CD4-positive, alpha-beta T cell treated with Interferon alpha-2 for 1 hour (primary cell): ENCODE measurements at regions not wholly inside any gene's neighbourhood (a gene's known extent, or its start where the extent isn't known, plus 50 kb on each side); places are given as distances from the start of the nearest gene placed in this dataset.
"Not testable (repeated sequence)": the region's sequence is repeated elsewhere in the genome, so short reads cannot be mapped to it uniquely, and the experiment has no call there.

ENCODE experiments used
- DNase-seq, 2 donors: peaks; one replicate each; pipeline ENCODE4 v3.0.0-alpha.2; 2020 to 2022

GRCh38 chr5:28831042-28831441 is 1792.7 kb upstream of the CDH9 start:
- DNase-seq = no peak

- no peak for DNase-seq
Observed at GRCh38 chr5:28823231-28823630, 1784.8 kb upstream of the CDH9 start.

DNA sequence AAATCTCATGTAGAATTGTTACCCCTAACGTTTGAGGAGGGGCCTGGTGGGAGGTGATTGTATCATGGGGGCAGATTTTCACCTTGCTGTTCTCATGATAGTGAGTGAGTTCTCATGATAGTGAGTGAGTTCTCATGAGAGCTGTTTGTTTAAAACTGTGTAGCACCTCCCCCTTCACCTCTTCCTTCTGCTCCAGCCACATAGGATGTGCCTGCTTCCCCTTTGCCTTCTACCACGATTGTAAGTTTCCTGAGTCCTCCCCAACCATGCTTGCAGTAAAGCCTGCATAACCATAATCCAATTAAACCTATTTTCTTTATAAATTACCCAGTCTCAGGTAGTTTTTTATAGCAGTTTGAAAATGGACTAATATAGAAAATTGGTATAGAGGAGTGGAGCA is 1783.7 kb upstream of the CDH9 start:
- DNase-seq = no peak

DNA sequence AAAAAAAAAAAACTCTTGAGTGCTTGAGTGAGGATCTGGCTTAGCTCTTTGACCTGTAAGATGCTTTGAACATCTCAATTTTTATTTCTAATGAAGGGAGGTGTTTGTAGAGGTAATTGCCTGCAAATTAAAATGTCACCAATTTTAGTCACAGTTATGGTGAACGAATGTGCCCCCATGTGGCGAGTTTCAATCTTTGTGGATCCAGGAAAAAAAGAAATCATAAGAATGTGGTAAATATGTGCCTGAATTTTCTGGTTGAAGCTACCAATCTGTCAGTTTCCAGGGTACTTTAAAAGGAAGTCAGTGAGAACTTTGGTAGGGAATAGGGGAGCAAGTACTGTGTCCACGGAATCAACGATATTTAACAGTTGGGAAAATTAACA is 1772.4 kb upstream of the CDH9 start:
- no peak for DNase-seq

DNA sequence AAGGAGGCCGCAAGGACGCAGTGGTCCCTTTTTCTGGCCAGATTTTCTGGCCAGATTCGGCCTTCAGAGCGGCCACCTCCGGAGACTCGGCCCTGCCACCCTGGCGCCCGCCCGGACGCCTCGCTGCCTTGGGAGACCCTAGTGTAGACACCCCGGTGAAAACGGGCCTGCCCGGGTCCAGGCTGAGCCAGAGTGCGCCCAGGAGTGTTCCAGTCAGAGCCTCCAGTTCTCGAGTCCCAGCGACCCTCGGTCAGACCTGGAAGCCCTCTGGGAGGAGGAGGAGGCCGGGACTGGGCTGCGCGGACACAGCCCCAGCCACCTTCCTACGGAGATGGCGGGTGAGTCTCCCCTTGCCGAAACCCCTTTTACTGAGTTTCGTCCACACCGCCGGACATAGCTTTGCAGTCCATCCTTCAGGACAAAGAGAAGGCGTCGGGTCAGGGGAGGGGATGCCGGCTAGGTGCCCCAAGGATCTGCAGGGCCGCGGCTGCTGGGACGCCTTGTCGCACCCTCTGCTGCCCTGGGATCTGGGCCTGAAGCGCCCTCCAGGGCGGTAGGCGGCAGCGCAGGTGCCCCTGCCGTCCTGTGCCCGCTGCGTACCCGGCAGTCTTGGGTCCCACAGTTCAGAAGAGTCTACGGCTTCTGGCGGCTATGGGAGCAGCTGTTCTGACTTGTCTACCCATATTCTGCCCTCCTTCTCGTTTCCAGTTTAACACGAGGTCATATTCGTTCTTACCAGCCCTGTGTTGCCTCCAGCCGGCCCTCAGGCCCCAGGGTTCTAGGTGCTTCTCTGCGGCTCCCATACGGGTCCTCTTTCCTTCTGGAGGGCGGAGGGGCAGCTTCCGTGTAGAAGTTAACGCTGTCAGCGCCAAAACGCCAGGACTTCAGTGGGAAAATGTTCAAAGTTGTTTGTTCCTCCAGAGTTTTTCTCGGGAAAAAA is 1771.7 kb upstream of the CDH9 start:
- DNase-seq = no peak

DNA sequence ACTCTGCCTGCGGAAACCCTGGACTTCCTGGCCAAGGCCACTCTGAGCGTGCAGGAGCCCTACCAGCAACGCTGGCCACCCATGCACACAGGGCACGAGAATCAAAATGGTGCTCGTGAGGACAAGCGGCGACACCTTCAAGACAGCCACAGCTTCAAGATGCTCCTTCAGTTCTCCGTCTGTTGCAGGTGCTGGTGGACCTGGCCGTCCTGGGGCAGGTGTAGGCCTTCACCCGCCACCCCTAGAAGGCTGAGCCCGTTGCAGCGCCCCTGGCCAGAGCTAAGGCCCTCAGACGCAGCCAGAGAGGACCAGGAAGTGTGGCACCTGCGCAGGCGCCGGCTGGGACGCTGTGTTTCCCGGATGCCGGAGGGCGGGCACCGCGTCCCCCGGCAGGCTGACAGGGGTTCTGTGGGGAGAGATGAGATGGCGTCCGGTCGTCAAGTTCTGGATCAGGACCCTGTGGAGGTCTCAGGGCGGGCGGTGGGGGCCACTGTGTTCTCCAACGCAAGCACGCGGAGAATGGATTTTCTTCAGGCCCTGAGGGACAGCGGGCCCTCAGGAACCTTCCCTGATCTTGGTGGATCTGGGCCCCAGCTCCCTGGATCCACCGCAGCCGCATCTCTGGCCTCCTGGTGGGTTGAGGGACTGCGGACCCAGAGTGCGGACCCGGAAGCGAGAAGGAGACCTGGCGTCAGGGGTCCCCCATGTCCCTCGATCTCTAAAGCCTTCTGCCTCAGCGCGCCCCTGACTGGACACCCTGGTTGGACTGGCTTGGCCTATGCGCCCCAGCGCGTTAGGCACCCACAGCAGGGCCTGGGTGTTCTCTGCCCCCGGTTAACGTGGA is 1770.8 kb upstream of the CDH9 start:
- DNase-seq = no peak

GRCh38 chr5:28807195-28807729 is 1768.9 kb upstream of the CDH9 start:
- no peak for DNase-seq

DNA sequence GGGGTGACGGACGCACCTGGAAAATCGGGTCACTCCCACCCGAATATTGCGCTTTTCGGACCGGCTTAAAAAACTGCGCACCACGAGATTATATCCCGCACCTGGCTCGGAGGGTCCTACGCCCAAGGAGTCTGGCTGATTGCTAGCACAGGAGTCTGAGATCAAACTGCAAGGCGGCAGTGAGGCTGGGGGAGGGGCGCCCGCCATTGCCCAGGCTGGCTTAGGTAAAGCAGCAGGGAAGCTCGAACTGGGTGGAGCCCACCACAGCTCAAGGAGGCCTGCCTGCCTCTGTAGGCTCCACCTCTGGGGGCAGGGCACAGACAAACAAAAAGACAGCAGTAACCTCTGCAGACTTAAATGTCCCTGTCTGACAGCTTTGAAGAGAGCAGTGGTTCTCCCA is 1760.6 kb upstream of the CDH9 start:
- DNase-seq = not testable (repeated sequence)

DNA sequence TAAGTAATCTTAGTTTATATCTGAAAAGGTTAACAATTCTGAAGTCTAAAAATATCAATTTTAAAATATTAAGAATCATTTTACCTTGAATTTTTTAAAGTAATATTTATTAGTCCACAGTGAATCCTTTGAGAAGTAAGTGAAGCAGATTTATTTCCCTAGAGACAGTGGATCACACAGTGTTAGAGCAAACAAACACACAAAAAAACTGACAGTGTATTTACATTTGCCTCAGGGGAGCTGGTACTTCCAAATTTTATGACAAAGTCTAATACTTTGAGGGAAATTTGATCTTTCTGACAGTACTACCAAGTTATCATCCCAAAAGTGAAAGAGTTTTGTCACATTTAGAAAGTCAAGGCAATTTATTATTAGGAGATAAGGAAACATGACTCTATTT is 1750.6 kb upstream of the CDH9 start:
- DNase-seq = no peak

DNA sequence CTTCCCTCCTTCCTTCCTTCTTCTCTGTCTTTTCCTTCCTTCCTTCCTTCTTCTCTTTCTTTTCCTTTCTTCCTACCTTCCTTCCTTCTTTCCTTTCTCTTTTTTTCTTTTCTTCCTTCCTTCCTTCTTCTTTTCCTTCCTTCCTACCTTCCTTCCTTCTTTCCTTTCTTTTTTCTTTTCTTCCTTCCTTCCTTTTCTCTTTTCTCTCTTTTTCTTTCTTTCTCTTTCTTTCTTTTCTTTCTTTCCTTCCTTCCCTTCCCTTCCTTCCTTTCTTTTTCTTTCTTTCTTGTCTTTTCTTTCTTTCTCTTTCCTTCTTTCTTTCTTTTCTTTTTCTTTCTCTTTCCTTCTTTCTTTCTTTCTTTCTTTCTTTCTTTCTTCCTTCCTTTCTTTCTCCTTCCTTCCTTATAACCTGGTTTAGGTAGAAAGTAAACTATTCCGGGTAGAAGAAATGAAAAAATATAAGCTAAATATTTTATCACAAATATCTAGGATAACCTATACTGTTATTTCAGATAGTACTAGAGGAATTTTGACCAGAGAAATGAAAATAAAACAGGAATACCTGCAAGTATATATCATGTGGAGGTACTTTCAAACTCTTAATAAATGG is 1741.8 kb upstream of the CDH9 start:
- no peak for DNase-seq

- DNase-seq = no peak
Observed at GRCh38 chr5:28779161-28779754, 1740.9 kb upstream of the CDH9 start.

DNA sequence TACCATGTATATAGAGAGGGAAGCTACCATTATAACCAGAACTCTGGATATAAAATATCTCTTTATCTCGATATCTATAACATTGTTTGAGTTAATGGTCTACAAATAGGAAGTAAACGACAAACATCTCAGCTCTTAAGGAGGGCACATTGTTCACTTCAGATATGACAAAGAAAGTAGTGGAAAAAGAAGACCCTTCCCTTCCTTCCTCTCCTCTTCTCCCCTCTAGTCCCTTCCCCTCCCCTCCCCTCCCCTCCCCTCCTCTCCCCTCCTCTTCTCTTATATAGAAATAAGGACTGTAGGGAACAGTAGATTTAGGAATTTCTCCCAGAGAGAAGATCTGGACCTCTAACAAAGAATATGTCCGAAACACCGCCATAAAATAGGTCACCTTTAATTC is 1731.9 kb upstream of the CDH9 start:
- no peak for DNase-seq

DNA sequence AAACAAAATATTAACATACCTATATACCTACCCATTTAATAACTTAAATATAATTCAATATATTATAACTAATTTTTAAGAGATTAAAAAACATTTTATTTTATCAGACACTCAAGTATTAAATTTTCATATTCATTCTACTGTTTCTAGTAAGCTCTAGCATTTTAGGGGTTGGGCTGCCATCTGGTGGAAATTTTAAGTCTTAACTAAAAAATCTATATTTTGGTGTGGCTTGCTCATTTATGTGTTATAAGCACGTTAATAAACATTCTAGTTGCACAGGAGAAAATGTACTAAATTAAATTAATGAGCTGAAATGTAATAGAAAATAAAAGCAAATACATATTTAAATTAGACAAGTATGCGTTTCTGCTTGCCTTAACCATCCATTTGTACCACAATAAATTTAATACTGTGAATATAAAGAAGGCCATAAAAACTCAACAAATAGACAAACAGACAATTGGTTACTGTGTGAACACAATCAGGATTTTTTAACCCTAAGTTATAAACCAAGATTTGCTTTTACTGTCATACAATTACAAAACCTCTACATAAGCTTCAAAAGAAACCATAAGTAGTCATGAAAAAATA is 1728.3 kb upstream of the CDH9 start:
- no peak for DNase-seq

- DNase-seq = no peak
Observed at GRCh38 chr5:28751396-28751795, 1713.0 kb upstream of the CDH9 start.

- DNase-seq = no peak
Observed at GRCh38 chr5:28750251-28750650, 1711.9 kb upstream of the CDH9 start.

DNA sequence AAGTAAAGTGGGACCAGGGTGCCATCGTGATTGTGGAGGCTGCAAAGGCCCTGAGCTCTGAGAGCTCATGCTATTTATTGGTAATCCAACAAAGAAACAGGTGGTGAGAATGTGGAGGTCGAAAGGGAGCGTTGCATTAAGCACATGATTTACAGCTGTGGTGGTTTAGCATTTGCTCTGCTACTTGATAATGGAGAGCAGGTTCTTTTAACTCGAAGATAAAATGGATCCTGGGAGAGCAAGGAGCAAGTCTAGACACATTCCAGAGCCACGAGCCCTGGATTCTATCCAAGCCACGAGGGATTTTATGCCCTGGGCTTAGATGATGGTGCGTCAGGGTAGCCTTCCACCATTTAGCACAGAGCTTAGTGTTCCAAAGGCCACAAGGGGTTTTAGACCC is 1710.1 kb upstream of the CDH9 start:
- DNase-seq = no peak

DNA sequence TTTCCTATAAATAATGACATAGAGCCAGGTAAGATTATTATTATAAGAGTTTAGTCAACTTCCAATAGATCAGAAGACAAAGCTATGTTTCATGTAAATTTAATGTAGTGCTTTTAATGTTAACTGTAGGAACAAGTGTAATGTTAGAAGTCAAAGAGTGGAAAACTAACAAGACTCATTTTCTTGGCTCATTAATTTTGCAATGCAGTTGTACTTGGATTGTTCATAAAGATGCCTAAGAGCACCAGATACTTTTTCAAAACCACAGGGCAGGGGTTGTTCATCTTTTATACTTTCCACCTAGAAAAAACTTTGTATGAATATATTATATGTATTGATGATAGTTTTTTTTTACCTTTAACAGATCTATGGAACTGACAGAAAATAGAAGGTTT is 1705.3 kb upstream of the CDH9 start:
- DNase-seq = no peak

GRCh38 chr5:28743025-28743715 is 1704.8 kb upstream of the CDH9 start:
- no peak for DNase-seq

- DNase-seq = no peak
Observed at GRCh38 chr5:28737682-28738081, 1699.3 kb upstream of the CDH9 start.

DNA sequence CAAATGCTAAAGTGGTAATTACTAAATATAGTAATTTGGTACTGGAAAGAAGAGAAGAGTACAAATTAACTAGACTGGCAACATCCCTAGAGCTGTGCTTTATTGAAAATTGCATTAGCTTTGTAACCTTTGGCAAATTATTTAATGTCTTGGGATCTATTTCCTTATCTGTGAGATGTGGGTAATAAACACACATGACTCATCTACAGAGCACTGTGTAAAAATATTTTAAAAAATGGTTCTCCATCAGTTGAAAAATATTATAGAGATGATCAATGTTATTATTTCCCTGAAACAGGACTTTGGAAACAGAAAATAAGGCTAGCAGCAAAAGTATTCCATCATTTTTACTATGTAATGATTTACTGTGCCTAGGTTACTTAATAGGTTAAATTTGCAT is 1698.8 kb upstream of the CDH9 start:
- no peak for DNase-seq

GRCh38 chr5:28734396-28734795 is 1696.0 kb upstream of the CDH9 start:
- no peak for DNase-seq

GRCh38 chr5:28729067-28729466 is 1690.7 kb upstream of the CDH9 start:
- no peak for DNase-seq
